Retinal pigment epithelial cell (primary cell): ENCODE measurements at regions not wholly inside any gene's neighbourhood (a gene's known extent, or its start where the extent isn't known, plus 50 kb on each side); places are given as distances from the start of the nearest gene placed in this dataset.

ENCODE experiments used
- DNase-seq: peaks from one replicate; pipeline ENCODE4 v3.0.0-alpha.2; 2010; ENCODE audit warnings: low read depth
- H3K4me3 ChIP-seq: 2 replicates; pipeline ENCODE4 v1.5.1; 2011; ENCODE audit warnings: mild to moderate bottlenecking, low read length, control low read depth, moderate library complexity
- TF ChIP-seq, protein P1 (sequence below): conservative IDR thresholded peaks from 2 replicates; pipeline ENCODE4 v1.5.1; 2011; ENCODE audit warnings: low read depth, low read length, control low read depth, inconsistent platforms

DNA sequence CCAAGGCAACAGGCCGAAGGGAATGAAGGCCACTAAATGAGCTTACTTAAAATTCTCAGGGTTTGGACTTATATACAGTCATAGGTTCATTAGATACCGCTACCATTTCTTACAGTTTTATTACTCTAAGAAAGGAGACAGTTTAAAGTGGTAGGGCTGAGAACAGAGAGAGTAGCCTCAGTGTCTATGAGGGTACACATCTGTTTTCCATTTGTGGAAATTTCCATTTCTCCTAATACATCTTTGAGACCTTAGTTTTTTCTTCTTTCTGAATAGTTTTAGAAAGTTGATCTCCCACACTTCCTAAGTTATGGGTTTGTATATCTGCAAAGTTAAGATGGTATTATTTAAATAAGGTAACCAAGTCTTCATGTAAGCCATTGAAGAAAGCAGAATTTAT, 1279.1 kb downstream of the NCAM2 start:
- DNase-seq, result no peak
- no peak overlapping the region for H3K4me3 ChIP-seq
- TF ChIP-seq, protein P1, sequence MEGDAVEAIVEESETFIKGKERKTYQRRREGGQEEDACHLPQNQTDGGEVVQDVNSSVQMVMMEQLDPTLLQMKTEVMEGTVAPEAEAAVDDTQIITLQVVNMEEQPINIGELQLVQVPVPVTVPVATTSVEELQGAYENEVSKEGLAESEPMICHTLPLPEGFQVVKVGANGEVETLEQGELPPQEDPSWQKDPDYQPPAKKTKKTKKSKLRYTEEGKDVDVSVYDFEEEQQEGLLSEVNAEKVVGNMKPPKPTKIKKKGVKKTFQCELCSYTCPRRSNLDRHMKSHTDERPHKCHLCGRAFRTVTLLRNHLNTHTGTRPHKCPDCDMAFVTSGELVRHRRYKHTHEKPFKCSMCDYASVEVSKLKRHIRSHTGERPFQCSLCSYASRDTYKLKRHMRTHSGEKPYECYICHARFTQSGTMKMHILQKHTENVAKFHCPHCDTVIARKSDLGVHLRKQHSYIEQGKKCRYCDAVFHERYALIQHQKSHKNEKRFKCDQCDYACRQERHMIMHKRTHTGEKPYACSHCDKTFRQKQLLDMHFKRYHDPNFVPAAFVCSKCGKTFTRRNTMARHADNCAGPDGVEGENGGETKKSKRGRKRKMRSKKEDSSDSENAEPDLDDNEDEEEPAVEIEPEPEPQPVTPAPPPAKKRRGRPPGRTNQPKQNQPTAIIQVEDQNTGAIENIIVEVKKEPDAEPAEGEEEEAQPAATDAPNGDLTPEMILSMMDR, result no peak

DNA sequence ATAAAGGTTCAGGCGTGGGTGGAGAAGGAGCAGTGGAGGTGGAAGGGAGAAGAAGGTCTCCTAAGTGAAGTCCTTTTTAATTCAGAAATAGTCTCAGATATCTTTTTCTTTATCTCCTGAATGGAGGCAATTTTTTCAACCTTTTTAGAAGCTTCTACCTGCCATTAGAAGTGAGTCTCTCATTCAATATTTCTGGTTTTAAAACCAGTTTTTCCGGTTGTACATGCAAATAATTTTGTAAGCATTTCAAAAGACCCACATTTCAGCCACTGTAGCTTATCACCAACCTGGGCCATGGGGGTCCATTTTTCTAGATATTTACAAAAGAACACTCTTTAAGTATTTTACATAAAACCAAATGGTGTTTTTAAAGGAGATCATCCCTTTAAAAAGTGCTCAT, 1280.2 kb downstream of the NCAM2 start:
- TF ChIP-seq, protein P1, result no peak
- DNase-seq, result no peak
- H3K4me3 ChIP-seq, result no peak overlapping the region

DNA sequence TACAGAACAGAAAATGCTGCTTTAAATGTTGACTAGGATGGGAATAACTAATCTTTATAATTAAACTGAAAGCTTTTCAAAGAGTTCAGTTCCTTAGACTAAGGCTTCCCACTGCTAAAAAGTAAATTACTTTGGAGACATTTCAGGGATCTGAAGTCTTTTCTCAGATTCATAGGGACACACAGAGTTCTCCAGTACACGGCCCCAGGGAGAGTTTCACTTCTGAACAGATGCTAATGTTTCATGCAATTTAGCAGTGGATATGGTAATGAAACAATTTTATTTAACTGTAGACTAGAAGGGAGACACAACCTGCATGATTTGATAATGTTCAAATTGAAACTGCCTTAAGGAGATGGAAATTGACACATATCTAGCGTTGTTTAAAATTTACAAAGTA, 1282.6 kb downstream of the NCAM2 start:
- TF ChIP-seq, protein P1, result no peak
- DNase-seq, result no peak
- no peak overlapping the region for H3K4me3 ChIP-seq

DNA sequence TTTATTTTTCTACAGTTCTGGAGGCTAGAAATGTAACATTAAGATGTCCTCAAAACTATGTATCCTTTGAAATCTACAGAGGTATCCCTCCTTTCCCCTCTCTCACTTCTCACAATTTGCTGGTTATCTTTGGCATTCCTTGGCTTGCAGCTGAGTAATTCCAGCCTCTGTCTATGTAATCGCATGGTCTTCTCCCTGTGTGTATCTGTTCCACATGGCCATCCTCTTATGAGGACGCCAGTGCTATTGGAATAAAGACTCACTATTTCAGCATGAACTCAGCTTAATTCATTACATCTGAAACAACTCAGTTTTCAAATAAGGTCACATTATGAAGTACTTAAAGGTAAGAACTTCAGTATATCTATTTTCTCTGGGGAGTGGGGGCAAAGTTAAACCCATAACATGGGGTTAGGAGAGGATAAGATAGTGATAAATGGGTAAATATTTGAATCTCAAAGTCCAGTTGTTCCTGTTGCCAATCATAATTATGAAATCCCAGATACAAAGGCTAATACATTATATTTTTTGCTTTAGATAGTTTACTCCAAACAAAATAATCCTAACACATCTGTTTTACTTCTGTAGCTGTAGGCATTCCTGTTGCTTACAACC, 1290.8 kb downstream of the NCAM2 start:
- no peak overlapping the region for H3K4me3 ChIP-seq

DNA sequence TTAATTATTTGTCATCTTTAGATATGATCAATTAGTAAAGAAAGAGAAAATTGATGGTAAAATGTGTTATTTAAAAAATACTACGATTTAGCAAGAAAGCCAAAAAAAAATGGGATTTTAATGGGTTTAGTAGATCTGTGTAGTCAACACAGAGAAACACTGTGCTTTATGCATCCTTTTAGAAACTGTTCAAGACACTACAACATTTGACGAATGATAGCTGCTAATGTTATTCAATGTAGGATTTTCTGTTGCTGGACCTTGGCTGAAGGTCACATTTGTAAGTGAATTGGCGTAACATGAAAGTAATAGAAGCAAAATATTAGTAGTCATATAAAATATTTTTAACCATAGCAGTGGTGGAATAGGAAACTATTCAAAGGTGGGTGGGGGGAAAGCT, 1293.9 kb downstream of the NCAM2 start:
- DNase-seq, result no peak
- no peak overlapping the region for H3K4me3 ChIP-seq
- TF ChIP-seq, protein P1, result no peak

More for the DNA sequence above, 1290.8 kb downstream of the NCAM2 start:
- DNase-seq, result no peak
- TF ChIP-seq, protein P1, result no peak

DNA sequence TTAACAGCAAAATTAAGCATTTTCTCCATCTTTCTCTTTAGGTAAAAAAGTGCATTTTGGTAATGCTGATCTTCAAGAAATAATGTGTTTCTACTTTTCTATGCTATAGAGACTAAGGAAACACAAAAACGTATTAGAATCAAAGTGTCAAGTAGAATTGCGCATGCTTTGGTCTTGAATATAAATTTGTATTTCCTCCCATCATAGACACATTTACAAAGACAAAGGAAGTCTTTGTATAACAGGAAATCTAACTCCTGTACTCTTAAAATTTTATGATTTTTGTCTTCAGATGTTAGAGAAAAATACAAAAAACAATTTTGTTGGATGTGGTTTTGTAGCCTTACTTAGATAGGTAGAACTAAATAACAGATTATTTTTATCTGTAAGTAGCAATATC, 1299.4 kb downstream of the NCAM2 start:
- no peak for DNase-seq
- TF ChIP-seq, protein P1, result no peak
- no peak overlapping the region for H3K4me3 ChIP-seq

DNA sequence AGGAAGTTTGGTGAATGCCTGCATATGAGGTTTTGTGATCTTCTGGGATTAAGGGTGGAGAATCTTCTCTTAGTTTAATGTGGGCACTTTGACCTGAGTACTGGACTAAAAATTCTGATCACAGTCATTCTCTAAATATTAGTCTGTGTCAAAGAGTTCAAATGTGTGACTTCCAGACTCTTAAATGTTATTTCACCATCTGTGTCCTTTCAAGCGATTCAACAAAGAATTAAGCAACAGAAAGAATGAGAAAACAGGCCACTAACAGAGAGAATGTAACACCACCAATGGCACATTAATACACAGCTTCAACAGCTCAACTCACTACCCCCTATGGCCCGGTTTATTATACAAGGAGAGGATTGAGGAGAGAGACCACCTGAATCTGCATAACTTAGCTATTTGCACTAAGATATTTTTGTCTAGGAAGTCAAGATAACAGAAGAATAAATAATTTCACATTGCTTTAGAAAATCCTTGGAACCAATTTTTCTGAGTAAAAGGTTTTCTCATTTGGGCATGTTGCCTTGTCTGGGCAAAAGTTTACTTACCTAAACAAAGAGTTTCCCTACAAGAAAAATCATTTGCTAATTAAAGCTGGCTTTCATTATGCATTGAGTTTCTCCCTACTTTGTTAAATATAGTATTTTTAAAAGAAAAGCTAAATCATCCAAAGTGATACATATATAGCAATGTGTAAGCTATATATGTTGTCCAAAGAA, 1313.7 kb downstream of the NCAM2 start:
- TF ChIP-seq, protein P1, result no peak
- H3K4me3 ChIP-seq, result no peak overlapping the region
- DNase-seq, result no peak
